Endothelial cell (in vitro differentiated cells): ENCODE measurements at regions not wholly inside any gene's neighbourhood (a gene's known extent, or its start where the extent isn't known, plus 50 kb on each side); places are given as distances from the start of the nearest gene placed in this dataset.

Experiments used
- DNase-seq: peaks from one replicate; pipeline ENCODE4 v3.0.0; 2021; ENCODE audit warnings: low spot score
- H3K27ac Mint-ChIP-seq: one replicate; pipeline ENCODE4 v1.8.0; 2021; ENCODE audit warnings: mixed read lengths, inconsistent platforms; ENCODE audit not compliant: unreplicated experiment
- H3K27me3 Mint-ChIP-seq: one replicate; pipeline ENCODE4 v1.8.0; 2021; ENCODE audit warnings: mild to moderate bottlenecking, moderate library complexity, mixed read lengths, inconsistent platforms; ENCODE audit not compliant: unreplicated experiment
- H3K36me3 Mint-ChIP-seq: one replicate; pipeline ENCODE4 v1.8.0; 2021; ENCODE audit warnings: mild to moderate bottlenecking, low read depth, mixed read lengths, inconsistent platforms; ENCODE audit not compliant: unreplicated experiment
- H3K4me1 Mint-ChIP-seq: one replicate; pipeline ENCODE4 v1.8.0; 2021; ENCODE audit warnings: mild to moderate bottlenecking, mixed read lengths, inconsistent platforms; ENCODE audit not compliant: unreplicated experiment
- H3K4me3 Mint-ChIP-seq: one replicate; pipeline ENCODE4 v1.8.0; 2021; ENCODE audit warnings: mild to moderate bottlenecking, mixed read lengths, inconsistent platforms; ENCODE audit not compliant: unreplicated experiment
- H3K9me3 Mint-ChIP-seq: one replicate; pipeline ENCODE4 v1.8.0; 2021; ENCODE audit warnings: mixed read lengths, inconsistent platforms; ENCODE audit not compliant: unreplicated experiment
- TF ChIP-seq, protein P1 (sequence below): fragments of 200-600 bp; sonication (generic); IDR thresholded peaks from one replicate; pipeline ENCODE4 v1.5.0; 2021; ENCODE audit warnings: antibody characterized with exemption; ENCODE audit not compliant: unreplicated experiment

DNA sequence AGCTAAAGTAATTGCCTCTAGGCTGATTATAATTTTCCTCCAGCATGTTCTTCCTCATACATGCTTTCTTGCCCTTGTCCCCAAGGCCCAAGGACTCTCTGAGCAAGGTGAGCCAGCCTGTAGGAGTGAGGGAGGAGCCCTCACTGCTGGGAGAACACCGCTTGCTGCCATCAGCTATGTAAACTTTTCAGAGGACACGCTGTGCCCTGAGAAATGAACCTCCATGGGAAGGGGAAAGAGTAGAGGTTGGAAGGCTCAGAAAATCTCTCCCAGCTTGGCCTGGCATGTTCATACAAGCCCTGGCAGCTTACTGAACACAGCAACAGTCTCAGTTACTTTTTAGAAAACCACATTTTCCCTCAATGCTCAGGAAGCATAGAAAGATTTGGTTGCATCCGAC is 103.0 kb upstream of the SLC24A5 start:
- Mint-ChIP-seq H3K27me3 (no peaks in the 10 kb centered on the region), H3K4me1 (no peaks in the 10 kb centered on the region), H3K36me3 (no peaks in the 10 kb centered on the region), H3K27ac (no peak overlapping the region), H3K9me3 (no peaks in the 10 kb centered on the region), H3K4me3 (no peak overlapping the region)
- DNase-seq = no peak
- TF ChIP-seq, protein P1, sequence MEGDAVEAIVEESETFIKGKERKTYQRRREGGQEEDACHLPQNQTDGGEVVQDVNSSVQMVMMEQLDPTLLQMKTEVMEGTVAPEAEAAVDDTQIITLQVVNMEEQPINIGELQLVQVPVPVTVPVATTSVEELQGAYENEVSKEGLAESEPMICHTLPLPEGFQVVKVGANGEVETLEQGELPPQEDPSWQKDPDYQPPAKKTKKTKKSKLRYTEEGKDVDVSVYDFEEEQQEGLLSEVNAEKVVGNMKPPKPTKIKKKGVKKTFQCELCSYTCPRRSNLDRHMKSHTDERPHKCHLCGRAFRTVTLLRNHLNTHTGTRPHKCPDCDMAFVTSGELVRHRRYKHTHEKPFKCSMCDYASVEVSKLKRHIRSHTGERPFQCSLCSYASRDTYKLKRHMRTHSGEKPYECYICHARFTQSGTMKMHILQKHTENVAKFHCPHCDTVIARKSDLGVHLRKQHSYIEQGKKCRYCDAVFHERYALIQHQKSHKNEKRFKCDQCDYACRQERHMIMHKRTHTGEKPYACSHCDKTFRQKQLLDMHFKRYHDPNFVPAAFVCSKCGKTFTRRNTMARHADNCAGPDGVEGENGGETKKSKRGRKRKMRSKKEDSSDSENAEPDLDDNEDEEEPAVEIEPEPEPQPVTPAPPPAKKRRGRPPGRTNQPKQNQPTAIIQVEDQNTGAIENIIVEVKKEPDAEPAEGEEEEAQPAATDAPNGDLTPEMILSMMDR = no peak

DNA sequence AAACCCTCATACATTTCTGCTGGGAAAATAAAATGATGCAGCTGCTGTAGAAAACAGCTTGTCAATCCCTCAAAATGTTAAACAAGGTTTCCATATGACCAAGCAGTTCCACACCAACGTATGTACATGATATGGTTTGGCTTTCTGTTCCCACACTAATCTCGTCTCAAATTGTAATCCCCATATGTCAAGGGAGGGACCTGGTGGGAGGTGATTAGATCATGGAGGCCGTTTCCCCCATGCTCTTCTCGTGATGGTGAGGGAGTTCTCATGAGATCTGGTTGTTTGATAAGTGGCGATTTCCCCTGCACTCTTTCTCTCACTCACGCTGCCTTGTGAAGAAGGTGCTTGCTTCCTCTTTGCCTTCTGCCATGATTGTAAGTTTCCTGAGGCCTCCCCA is 100.6 kb upstream of the SLC24A5 start:
- no peak overlapping the region for H3K27ac Mint-ChIP-seq

DNA sequence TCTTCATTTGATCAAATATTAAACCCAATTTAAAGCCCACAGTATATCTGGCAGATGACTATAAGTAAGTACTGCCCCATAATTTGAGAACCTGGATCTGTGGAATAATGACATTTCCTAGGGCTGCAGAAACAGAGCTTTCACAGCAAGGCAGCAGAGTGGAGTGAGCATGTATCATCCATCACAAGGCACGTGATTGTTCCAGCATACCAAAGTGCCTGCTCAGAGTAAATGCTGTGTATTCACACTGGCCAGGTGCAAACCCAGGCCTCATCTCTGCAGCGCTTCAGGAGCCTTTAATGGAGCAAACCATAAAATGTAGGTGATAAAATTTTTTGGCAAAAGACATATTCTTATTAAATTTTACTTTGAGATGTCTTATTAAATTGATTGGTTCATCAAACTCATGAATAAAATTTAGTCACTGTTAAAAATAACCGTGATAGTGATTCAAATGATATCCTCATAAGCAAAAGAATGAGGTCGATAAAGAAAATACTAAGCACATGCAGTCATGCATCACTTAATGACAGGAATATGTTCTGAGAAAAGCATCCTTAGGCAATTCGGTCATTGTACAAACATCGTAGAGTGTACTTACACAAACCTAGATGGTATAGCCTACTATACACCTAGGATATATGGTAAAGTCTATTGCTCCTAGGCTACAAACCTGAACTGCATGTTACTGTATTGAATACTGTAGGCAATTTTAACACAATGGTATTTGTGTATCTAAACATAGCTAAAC is 99.3 kb upstream of the SLC24A5 start:
- H3K4me1 Mint-ChIP-seq = no peaks in the 10 kb centered on the region
- no peaks in the 10 kb centered on the region for H3K9me3 Mint-ChIP-seq
- no peak for DNase-seq
- no peaks in the 10 kb centered on the region for H3K27me3 Mint-ChIP-seq
- TF ChIP-seq, protein P1 = no peak
- no peaks in the 10 kb centered on the region for H3K36me3 Mint-ChIP-seq
- H3K27ac Mint-ChIP-seq = no peak overlapping the region
- H3K4me3 Mint-ChIP-seq = no peak overlapping the region

More for the DNA sequence above, 100.6 kb upstream of the SLC24A5 start:
- no peaks in the 10 kb centered on the region for H3K9me3 Mint-ChIP-seq
- H3K4me1 Mint-ChIP-seq = no peaks in the 10 kb centered on the region
- H3K36me3 Mint-ChIP-seq = no peaks in the 10 kb centered on the region
- H3K27me3 Mint-ChIP-seq = no peaks in the 10 kb centered on the region
- no peak for DNase-seq
- TF ChIP-seq, protein P1 = no peak
- H3K4me3 Mint-ChIP-seq = no peak overlapping the region

DNA sequence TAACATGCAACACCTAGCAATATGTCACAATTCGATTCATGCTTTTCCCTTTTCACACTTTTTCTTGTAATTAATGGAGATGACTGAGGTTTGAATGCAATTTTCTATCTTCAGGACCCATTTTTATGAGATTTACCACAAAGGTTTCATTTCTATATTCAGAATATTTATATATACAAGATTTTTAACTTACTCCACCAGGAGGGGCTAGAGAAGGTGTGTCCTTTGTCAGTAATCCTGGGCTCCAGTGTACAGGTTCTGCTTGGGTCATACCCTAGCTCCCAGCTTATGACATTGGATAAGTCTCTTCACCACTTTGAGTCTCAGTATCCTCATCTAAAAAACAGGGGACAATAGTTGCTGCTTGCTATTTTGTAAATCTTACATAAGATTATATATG is 95.7 kb upstream of the SLC24A5 start:
- Mint-ChIP-seq H3K4me3 (no peak overlapping the region), H3K27ac (no peak overlapping the region), H3K4me1 (no peaks in the 10 kb centered on the region), H3K27me3 (no peaks in the 10 kb centered on the region), H3K9me3 (no peaks in the 10 kb centered on the region), H3K36me3 (no peaks in the 10 kb centered on the region)
- no peak for DNase-seq
- TF ChIP-seq, protein P1 = no peak

DNA sequence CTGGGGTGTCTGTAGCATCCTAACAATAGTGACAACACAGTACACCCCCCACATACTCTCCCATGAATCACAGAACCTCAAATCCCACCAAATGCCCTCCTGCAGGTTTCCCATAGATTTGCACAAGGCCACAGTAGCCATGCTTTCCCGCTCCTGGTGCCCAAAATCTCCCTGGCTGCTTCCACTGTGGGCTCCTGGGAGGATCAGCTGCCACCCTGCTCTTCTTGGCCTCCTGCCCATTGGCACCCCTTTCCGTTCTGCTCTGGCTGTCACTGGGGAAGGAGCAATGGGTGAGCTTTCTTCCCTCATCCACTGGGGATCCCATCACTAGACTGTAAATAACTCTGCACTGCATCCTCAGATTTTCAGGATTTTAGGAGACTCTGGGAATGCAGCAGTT is 92.1 kb upstream of the SLC24A5 start:
- Mint-ChIP-seq H3K27me3 (peaks cover 2% of the 10 kb centered on the region), H3K36me3 (no peaks in the 10 kb centered on the region), H3K9me3 (no peaks in the 10 kb centered on the region), H3K4me3 (no peak overlapping the region), H3K27ac (no peak overlapping the region), H3K4me1 (no peaks in the 10 kb centered on the region)
- no peak for DNase-seq
- TF ChIP-seq, protein P1 = no peak
